Hepatocyte (in vitro differentiated cells): ENCODE measurements at regions not wholly inside any gene's neighbourhood (a gene's known extent, or its start where the extent isn't known, plus 50 kb on each side); places are given as distances from the start of the nearest gene placed in this dataset.
"Not testable (repeated sequence)": the region's sequence is repeated elsewhere in the genome, so short reads cannot be mapped to it uniquely, and the experiment has no call there.

Experiments used
- DNase-seq: peaks from one replicate; pipeline ENCODE4 v3.0.0-alpha.2; 2016; ENCODE audit warnings: low spot score
- H2AFZ ChIP-seq: fragments of 200-600 bp; sonication (generic); 2 replicates; pipeline ENCODE4 v1.6.0; 2016; ENCODE audit warnings: antibody characterized with exemption, mild to moderate bottlenecking
- H3K27ac ChIP-seq: fragments of 200-600 bp; sonication (generic); 2 replicates; pipeline ENCODE4 v1.5.1; 2016; ENCODE audit warnings: mild to moderate bottlenecking
- H3K27me3 ChIP-seq: fragments of 200-600 bp; sonication (generic); 2 replicates; pipeline ENCODE4 v1.6.1; 2016
- H3K36me3 ChIP-seq: fragments of 200-600 bp; sonication (generic); replicated peaks from 2 replicates; pipeline ENCODE4 v1.5.1; 2016; ENCODE audit warnings: low read depth; ENCODE audit not compliant: insufficient read depth
- H3K4me1 ChIP-seq: fragments of 200-600 bp; sonication (generic); 2 replicates; pipeline ENCODE4 v1.5.1; 2016; ENCODE audit warnings: mild to moderate bottlenecking, moderate library complexity; ENCODE audit not compliant: insufficient read depth
- H3K4me2 ChIP-seq: fragments of 200-600 bp; sonication (generic); 2 replicates; pipeline ENCODE4 v1.6.0; 2016
- H3K4me3 ChIP-seq: fragments of 200-600 bp; sonication (generic); 2 replicates; pipeline ENCODE4 v1.5.1; 2016; ENCODE audit warnings: mild to moderate bottlenecking
- H3K79me2 ChIP-seq: fragments of 200-600 bp; sonication (generic); 2 replicates; pipeline ENCODE4 v1.6.0; 2017; ENCODE audit warnings: mild to moderate bottlenecking
- H3K9me2 ChIP-seq: fragments of 200-600 bp; sonication (generic); replicated peaks from 2 replicates; pipeline ENCODE4 v1.6.0; 2017; ENCODE audit warnings: mild to moderate bottlenecking; ENCODE audit not compliant: insufficient read depth
- H3K9me3 ChIP-seq: fragments of 200-600 bp; sonication (generic); 2 replicates; pipeline ENCODE4 v1.5.1; 2016; ENCODE audit warnings: low read depth, mild to moderate bottlenecking
- H4K20me1 ChIP-seq: fragments of 200-600 bp; sonication (generic); 2 replicates; pipeline ENCODE4 v1.6.0; 2016; ENCODE audit warnings: mild to moderate bottlenecking; ENCODE audit not compliant: insufficient read depth, poor library complexity, severe bottlenecking
- EZH2 ChIP-seq: fragments of 200-600 bp; sonication (generic); IDR thresholded peaks from 2 replicates; pipeline ENCODE4 v1.6.1; 2016; ENCODE audit warnings: antibody characterized with exemption, mild to moderate bottlenecking, borderline replicate concordance
- EZH2phosphoT487 ChIP-seq: fragments of 200-600 bp; sonication (generic); IDR thresholded peaks from one replicate; pipeline ENCODE4 v1.6.1; 2018; ENCODE audit warnings: antibody characterized with exemption, mild to moderate bottlenecking, low read depth, moderate library complexity; ENCODE audit not compliant: unreplicated experiment, severe bottlenecking
- WGBS: methylation state at CpG from one replicate; pipeline ENCODE4 v1.1.6; 2016; ENCODE audit warnings: low lambda C conversion rate; ENCODE audit errors: missing lambda C conversion rate; 5-methylcytosine and 5-hydroxymethylcytosine counted together
- TF ChIP-seq, protein P1 (sequence below): fragments of 200-600 bp; sonication (generic); IDR thresholded peaks from 2 replicates; pipeline ENCODE4 v1.5.1; 2016; ENCODE audit warnings: antibody characterized with exemption, mild to moderate bottlenecking; ENCODE audit not compliant: poor library complexity

DNA sequence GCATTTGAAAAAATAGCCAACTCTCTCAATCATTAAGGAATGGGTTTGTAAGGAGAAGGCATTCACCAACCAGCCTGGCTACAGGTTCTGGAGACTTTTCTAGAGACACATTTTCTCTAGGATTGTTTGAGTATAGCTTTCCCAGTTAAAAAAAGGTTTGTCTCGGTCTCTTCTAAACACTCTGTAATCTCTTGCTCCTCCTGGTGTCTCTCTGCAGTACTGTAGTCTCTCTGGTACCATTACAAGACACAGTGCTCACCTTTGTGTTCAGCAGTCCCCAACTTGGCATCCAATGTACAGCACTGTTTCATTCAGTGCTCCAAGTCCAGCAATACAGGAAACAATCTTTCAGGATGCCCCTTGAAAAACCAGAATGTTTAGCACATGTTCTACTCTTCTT lies 534.4 kb downstream of the ZNF385D start:
- Histone ChIP-seq H3K27me3 (no peaks in the 10 kb centered on the region), H3K79me2 (no peaks in the 10 kb centered on the region), H3K9me3 (no peaks in the 10 kb centered on the region), H3K4me3 (no peak overlapping the region), H2AFZ (no peak overlapping the region), H3K27ac (no peak overlapping the region), H3K36me3 (no peaks in the 10 kb centered on the region), H3K9me2 (no peaks in the 10 kb centered on the region), H4K20me1 (no peaks in the 10 kb centered on the region), H3K4me1 (no peaks in the 10 kb centered on the region), H3K4me2 (no peak overlapping the region)
- 76% methylated on average over 1 of the region's 1 CpG for WGBS
- DNase-seq: no peak
- no peak for TF ChIP-seq EZH2
- TF ChIP-seq, protein P1, sequence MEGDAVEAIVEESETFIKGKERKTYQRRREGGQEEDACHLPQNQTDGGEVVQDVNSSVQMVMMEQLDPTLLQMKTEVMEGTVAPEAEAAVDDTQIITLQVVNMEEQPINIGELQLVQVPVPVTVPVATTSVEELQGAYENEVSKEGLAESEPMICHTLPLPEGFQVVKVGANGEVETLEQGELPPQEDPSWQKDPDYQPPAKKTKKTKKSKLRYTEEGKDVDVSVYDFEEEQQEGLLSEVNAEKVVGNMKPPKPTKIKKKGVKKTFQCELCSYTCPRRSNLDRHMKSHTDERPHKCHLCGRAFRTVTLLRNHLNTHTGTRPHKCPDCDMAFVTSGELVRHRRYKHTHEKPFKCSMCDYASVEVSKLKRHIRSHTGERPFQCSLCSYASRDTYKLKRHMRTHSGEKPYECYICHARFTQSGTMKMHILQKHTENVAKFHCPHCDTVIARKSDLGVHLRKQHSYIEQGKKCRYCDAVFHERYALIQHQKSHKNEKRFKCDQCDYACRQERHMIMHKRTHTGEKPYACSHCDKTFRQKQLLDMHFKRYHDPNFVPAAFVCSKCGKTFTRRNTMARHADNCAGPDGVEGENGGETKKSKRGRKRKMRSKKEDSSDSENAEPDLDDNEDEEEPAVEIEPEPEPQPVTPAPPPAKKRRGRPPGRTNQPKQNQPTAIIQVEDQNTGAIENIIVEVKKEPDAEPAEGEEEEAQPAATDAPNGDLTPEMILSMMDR: no peak
- TF ChIP-seq EZH2phosphoT487: no peak

DNA sequence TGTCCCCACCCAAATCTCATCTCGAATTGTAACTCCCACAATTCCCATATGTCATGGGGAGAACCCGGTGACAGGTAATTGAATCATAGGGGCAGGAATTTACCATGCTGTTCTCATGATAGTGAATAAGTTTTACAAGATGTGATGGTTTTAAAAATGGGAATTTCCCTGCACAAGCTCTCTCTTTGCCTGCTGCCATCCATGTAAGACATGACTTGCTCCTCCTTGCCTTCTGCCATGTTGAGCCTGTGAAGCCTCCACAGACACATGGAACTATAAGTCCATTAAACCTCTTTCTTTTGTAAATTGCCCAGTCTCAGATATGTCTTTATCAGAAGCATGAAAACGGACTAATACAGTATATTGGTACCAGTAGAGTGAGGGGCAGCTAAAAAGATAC lies 546.9 kb downstream of the ZNF385D start:
- not testable (repeated sequence) for H3K79me2 ChIP-seq, H3K27me3 ChIP-seq, H3K27ac ChIP-seq, H3K9me2 ChIP-seq, H3K4me2 ChIP-seq, H3K36me3 ChIP-seq, H3K9me3 ChIP-seq, H3K4me1 ChIP-seq, H2AFZ ChIP-seq, H3K4me3 ChIP-seq, DNase-seq, H4K20me1 ChIP-seq
- 63% methylated on average over 3 of the region's 3 CpGs for WGBS

DNA sequence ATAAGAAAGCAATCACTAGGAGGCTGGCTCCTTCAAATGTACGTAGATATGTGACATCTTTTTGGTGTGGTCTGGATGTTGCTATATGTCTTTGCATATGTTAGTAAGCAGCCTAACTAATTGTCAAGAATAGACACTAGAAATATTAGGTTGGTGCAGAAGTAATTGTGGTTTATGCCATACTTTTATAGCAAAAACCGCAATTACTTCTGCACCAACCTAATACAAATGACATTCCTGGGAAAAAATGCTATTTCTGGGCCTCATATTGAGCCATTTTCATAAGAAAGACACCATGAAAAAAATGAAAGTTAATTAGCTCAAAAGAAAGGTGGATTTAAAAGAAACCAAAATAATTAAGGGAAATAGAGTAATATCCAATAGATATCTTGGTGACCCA lies 555.8 kb downstream of the ZNF385D start:
- Histone ChIP-seq H3K9me2 (no peaks in the 10 kb centered on the region), H3K4me1 (no peaks in the 10 kb centered on the region), H3K4me3 (no peak overlapping the region), H3K36me3 (no peaks in the 10 kb centered on the region), H3K27ac (no peak overlapping the region), H3K4me2 (no peak overlapping the region), H3K27me3 (no peaks in the 10 kb centered on the region), H2AFZ (no peak overlapping the region), H3K79me2 (no peaks in the 10 kb centered on the region), H3K9me3 (no peaks in the 10 kb centered on the region), H4K20me1 (no peaks in the 10 kb centered on the region)
- WGBS: 98% methylated on average over 2 of the region's 2 CpGs
- TF ChIP-seq EZH2: no peak
- TF ChIP-seq EZH2phosphoT487: no peak
- TF ChIP-seq, protein P1: no peak
- no peak for DNase-seq

DNA sequence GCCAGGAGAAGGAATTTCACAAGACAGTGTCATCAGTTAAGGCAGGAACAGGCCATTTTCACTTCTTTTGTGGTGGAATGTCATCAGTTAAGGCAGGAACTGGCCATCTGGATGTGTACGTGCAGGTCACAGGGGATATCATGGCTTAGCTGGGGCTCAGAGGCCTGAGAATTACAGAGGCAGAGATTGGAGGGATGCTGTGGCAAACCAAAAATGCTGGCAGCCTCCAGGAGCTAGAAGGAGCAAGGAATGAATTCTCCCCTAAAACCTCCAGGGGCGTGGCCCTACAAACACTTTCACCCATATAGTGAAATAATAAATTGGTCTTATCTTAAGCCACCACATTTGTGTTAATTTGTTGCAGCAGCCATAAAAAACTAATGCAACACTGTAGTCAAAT lies 557.0 kb downstream of the ZNF385D start:
- DNase-seq, H3K4me2 ChIP-seq, H3K27ac ChIP-seq, H2AFZ ChIP-seq, H3K79me2 ChIP-seq, H3K4me1 ChIP-seq, H3K36me3 ChIP-seq, H3K27me3 ChIP-seq, H3K9me3 ChIP-seq, H4K20me1 ChIP-seq, H3K4me3 ChIP-seq, H3K9me2 ChIP-seq: not testable (repeated sequence)
- WGBS: 52% methylated on average over 2 of the region's 2 CpGs

DNA sequence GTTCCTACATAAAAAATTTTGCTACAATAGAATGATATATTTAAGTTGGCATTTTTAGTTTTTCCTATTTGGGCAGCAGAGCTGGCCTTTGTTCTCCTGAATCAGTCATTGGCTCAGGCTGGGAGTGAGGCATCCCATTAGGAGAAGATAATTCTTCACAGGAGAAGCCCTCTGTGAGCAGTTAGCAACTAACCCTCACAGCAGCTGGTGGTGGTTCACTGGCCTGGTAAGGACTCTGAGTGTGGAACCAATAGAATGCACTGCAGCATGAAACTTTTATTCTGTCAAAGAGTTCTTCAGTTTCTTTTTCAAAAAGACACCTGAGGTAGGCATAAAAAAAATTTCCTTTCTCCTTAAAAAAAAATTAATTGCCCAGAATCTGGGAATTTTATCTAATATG lies 562.6 kb downstream of the ZNF385D start:
- Histone ChIP-seq H3K9me3 (no peaks in the 10 kb centered on the region), H3K4me1 (no peaks in the 10 kb centered on the region), H3K27me3 (no peaks in the 10 kb centered on the region), H3K36me3 (no peaks in the 10 kb centered on the region), H3K4me2 (no peak overlapping the region), H3K4me3 (no peak overlapping the region), H3K27ac (no peak overlapping the region), H3K9me2 (no peaks in the 10 kb centered on the region), H2AFZ (no peak overlapping the region), H3K79me2 (no peaks in the 10 kb centered on the region), H4K20me1 (no peaks in the 10 kb centered on the region)
- TF ChIP-seq, protein P1: no peak
- TF ChIP-seq EZH2phosphoT487 (no peak), EZH2 (no peak)
- DNase-seq: no peak
